Common myeloid progenitor, CD34-positive (primary cell): ENCODE measurements at regions not wholly inside any gene's neighbourhood (a gene's known extent, or its start where the extent isn't known, plus 50 kb on each side); places are given as distances from the start of the nearest gene placed in this dataset.

Experiments
- CTCF ChIA-PET: fragments of 350-600 bp; sonication (Branson Sonifier 250); formaldehyde crosslinking; loops from one replicate; lab custom pipeline; 2021; ENCODE audit warnings: antibody characterized with exemption; lab: Charles Lee
- POLR2A ChIA-PET: fragments of 350-600 bp; sonication (Branson Sonifier 250); formaldehyde crosslinking; loops from one replicate; lab custom pipeline; 2021; ENCODE audit warnings: antibody characterized with exemption; lab: Charles Lee
- DNase-seq, 3 donors: peaks; one replicate each; pipeline versions ENCODE4 v3.0.0 to v3.0.0-alpha.2; 2013
- H3K27ac ChIP-seq, 2 experiments: 1 replicate in 1 of 2; 2 replicates in 1 of 2; pipeline ENCODE4 v1.7.0; 2013; ENCODE audit warnings: inconsistent platforms in 2 of 2, low read length in 2 of 2, mild to moderate bottlenecking in 2 of 2, low read depth in 1 of 2, moderate library complexity in 1 of 2; ENCODE audit not compliant: severe bottlenecking in 2 of 2, insufficient read depth in 1 of 2, poor library complexity in 1 of 2
- H3K27me3 ChIP-seq, 5 experiments: replicated peaks in 2 of 5; 1 replicate in 3 of 5; 2 replicates in 2 of 5; pipeline versions ENCODE4 v1.6.1 to v1.7.0; 2013; ENCODE audit warnings: low read length in 4 of 5, mild to moderate bottlenecking in 2 of 5, moderate library complexity in 2 of 5, inconsistent platforms in 1 of 5; ENCODE audit not compliant: insufficient read depth in 5 of 5, control insufficient read depth in 4 of 5
- H3K36me3 ChIP-seq, 4 experiments: 1 replicate in 2 of 4; 2 replicates in 2 of 4; pipeline versions ENCODE4 v1.6.1 to v1.7.0; 2013; ENCODE audit warnings: low read length in 3 of 4, control low read depth in 1 of 4, mild to moderate bottlenecking in 1 of 4; ENCODE audit not compliant: control insufficient read depth in 4 of 4, insufficient read depth in 4 of 4
- H3K4me1 ChIP-seq, 4 experiments: 1 replicate in 3 of 4; 2 replicates in 1 of 4; pipeline versions ENCODE4 v1.6.1 to v1.7.1; 2013; ENCODE audit warnings: low read length in 3 of 4, mild to moderate bottlenecking in 3 of 4, control low read depth in 1 of 4, inconsistent platforms in 1 of 4, moderate library complexity in 1 of 4; ENCODE audit not compliant: control insufficient read depth in 4 of 4, insufficient read depth in 4 of 4; ENCODE audit errors: control extremely low read depth in 1 of 4
- H3K4me3 ChIP-seq, 7 experiments: 1 replicate in 4 of 7; 2 replicates in 3 of 7; pipeline versions ENCODE4 v1.5.1 to v1.7.0; 2013; ENCODE audit warnings: mild to moderate bottlenecking in 7 of 7, low read length in 6 of 7, moderate library complexity in 6 of 7, inconsistent platforms in 2 of 7, low read depth in 2 of 7, control low read depth in 1 of 7; ENCODE audit not compliant: insufficient read depth in 4 of 7, control insufficient read depth in 1 of 7; ENCODE audit errors: extremely low read depth in 1 of 7
- H3K9me3 ChIP-seq, 5 experiments: 1 replicate in 4 of 5; 2 replicates in 1 of 5; pipeline versions ENCODE4 v1.6.1 to v1.7.1; 2013; ENCODE audit warnings: low read length in 4 of 5, mild to moderate bottlenecking in 2 of 5, inconsistent platforms in 1 of 5, low read depth in 1 of 5, moderate library complexity in 1 of 5; ENCODE audit not compliant: control insufficient read depth in 4 of 5, insufficient read depth in 2 of 5; ENCODE audit errors: control extremely low read depth in 1 of 5
- WGBS: methylation state at CpG from one replicate; pipeline ENCODE4 v1.1.5; 2013; ENCODE audit not compliant: insufficient coverage; 5-methylcytosine and 5-hydroxymethylcytosine counted together

DNA sequence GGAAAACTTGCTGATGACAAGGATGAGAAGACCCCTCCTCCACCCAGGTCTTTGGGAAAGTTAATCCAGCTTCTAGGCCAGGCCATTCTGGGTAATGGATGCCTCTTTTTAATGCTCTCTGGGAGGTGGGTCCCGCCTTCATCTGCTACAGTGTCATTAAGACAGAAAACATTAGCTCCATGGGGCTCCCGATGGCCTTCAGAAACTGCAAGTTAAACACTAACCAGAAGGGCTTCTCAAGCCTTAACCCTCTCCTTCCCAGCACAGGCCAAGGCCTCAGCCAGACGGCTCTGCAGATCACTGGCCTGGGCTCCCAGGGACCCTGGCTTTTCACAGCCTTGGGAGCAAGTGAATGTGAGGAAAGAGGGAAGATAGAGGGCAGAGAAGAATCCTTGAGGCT, 364.9 kb downstream of the MATN1 start:
- WGBS: 53% methylated on average over 3 of the region's 3 CpGs
- H3K9me3 ChIP-seq: peaks cover 0 to 1% (median 0%) of the 10 kb centered on the region in 5 experiments
- no peak overlapping the region for H3K27ac ChIP-seq
- no peak overlapping the region for H3K4me3 ChIP-seq
- no peak for DNase-seq
- ChIA-PET POLR2A (interaction anchor here (0.6 kb wide), 1 partner anchor 22 kb away, joined by 3 read pairs; no protein-coding TSS in a partner anchor), CTCF (interaction anchor here (1.1 kb wide), 1 partner anchor 22 kb away, joined by 4 read pairs; no protein-coding TSS in a partner anchor)
- no peaks in the 10 kb centered on the region for H3K4me1 ChIP-seq
- H3K36me3 ChIP-seq: no peaks in the 10 kb centered on the region
- H3K27me3 ChIP-seq: peaks cover 0 to 16% (median 0%) of the 10 kb centered on the region in 5 experiments

DNA sequence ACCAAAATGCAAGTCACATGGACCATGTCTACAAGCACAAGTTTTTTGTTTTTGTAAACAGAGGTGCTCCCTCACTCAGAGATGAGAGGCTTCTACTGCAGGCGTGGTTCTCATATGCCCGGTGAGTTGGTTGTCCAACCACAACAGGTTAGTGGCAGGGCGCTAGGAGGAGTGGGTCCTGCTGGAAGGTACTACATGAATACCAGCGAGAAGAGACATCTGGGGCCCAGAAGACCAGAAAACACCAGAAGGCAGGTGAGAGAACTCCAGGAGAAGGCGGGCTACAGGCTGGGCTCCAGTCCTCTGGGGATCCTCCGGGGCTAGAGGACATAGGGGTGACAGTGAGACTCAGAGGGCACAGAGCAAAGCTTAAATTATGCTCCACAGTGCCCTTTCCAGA, 366.5 kb downstream of the MATN1 start:
- Histone ChIP-seq H3K36me3 (no peaks in the 10 kb centered on the region), H3K27me3 (peaks cover 0 to 8% (median 0%) of the 10 kb centered on the region in 5 experiments), H3K4me3 (no peak overlapping the region), H3K4me1 (no peaks in the 10 kb centered on the region), H3K9me3 (peaks cover 0 to 1% (median 0%) of the 10 kb centered on the region in 5 experiments), H3K27ac (no peak overlapping the region)
- no peak for DNase-seq
- 100% methylated on average over 6 of the region's 6 CpGs for WGBS
- CTCF ChIA-PET: no interaction called here
- POLR2A ChIA-PET: no interaction called here

DNA sequence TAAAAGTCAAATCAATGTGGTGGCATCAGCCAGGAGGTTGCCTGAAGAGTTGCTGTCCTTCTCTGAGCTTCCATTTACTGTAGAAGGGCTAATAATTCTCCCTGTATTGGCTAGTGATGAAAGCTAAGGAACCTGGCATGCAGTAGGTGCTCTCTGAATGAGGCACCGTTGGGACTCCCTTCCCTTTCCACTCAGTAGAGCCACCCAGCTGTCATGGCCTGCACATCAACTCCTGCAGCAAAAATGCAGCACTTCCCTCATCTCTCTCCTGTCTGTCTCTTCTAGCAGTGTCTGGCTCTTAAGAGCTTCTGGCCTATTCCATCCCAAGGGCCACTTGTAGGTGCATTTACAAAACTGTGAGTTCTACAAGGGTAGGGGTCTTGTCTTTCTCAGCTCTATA, 369.0 kb downstream of the MATN1 start:
- Histone ChIP-seq H3K9me3 (peaks cover 0 to 3% (median 0%) of the 10 kb centered on the region in 5 experiments), H3K36me3 (no peaks in the 10 kb centered on the region), H3K27ac (no peak overlapping the region), H3K27me3 (peaks cover 0 to 8% (median 0%) of the 10 kb centered on the region in 5 experiments), H3K4me1 (no peaks in the 10 kb centered on the region), H3K4me3 (no peak overlapping the region)
- POLR2A ChIA-PET: no interaction called here
- CTCF ChIA-PET: no interaction called here
- no peak for DNase-seq
- 33% methylated on average over 1 of the region's 1 CpG for WGBS

DNA sequence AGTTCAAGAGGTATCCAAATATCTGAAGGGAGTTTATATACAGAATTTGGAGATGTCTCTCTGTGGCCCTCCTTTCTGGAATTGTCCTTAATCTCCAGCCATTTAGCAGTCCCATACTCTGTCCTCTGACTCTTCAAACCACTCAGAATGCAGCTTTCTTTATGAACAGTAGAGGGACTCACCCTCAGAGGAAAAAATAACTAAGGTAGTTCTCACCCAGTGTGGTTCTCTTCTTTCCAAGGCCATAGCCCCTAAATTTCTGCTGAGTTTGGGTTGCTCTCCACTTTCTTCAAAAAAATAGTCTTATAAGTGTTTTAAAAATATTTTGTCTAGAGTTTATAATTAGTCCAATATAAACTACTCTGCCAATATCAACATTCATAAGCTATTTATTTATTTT, 369.7 kb downstream of the MATN1 start:
- ChIA-PET CTCF (interaction anchor here (1.2 kb wide), 1 partner anchor 26 kb away, joined by 3 read pairs; no protein-coding TSS in a partner anchor), POLR2A (no interaction called here)
- Histone ChIP-seq H3K4me3 (no peak overlapping the region), H3K36me3 (no peaks in the 10 kb centered on the region), H3K27me3 (peaks cover 0 to 6% (median 0%) of the 10 kb centered on the region in 5 experiments), H3K9me3 (peaks cover 0 to 7% (median 0%) of the 10 kb centered on the region in 5 experiments), H3K4me1 (no peaks in the 10 kb centered on the region), H3K27ac (no peak overlapping the region)
- DNase-seq: no peak

DNA sequence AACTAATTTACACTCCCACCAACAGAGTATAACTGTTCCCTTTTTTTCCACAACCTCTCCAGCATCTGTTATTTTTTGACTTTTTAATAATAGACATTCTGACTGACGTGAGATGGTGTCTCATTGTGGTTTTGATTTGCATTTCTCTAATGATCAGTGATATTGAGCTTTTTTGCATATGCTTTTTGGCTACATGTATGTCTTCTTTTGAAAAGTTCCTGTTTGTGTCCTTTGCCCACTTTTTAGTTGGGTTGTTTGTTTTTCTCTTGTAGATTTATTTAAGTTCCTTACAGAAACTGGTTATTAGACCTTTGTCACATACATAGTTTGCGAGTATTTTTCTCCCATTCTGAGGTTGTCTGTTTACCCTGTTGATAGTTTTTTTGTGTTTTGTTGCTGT, 375.2 kb downstream of the MATN1 start:
- Histone ChIP-seq H3K4me3 (no peak overlapping the region), H3K27ac (no peak overlapping the region), H3K27me3 (peaks cover 0 to 34% (median 2%) of the 10 kb centered on the region in 5 experiments), H3K9me3 (peaks cover 0 to 29% (median 6%) of the 10 kb centered on the region in 5 experiments), H3K4me1 (no peaks in the 10 kb centered on the region), H3K36me3 (no peaks in the 10 kb centered on the region)
- 100% methylated on average over 1 of the region's 2 CpGs for WGBS
- ChIA-PET POLR2A (no interaction called here), CTCF (interaction anchor here (1.2 kb wide), 1 partner anchor 32 kb away, joined by 3 read pairs; no protein-coding TSS in a partner anchor)
- DNase-seq: no peak

DNA sequence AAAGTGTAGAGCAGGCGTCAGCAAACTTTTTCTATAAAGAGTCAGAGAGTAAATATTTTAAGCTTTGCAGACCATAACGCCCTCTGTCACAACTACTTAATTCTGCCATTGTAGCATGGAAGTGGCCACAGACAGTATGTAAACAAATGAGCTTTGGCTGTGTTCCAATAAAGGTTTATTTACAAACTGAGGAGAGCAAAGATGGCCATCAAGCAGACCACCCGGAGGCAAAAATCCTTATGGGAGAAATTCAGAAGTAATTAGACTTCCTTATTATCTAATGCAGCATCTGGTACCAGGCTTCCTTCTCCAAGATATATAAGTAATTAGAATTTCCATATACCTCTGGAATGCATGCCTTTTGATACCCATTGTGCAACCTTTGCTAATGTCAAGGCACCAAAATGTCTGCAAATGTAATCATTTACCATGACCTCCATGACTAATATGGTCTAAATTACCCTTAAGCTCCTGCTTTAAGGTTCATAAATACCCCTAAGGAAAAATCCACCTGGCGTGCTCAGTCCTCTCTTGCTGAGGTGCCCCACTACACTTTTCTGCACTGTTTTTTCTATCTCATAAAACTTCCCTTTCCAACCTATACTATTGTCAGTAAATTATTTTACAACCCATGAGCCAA, 377.8 kb downstream of the MATN1 start:
- WGBS: 100% methylated on average over 3 of the region's 4 CpGs
- ChIA-PET CTCF (no interaction called here), POLR2A (no interaction called here)
- Histone ChIP-seq H3K4me3 (peak overlapping the region in 1 of 7 experiments; percentile 11), H3K9me3 (peaks cover 0 to 31% (median 6%) of the 10 kb centered on the region in 5 experiments), H3K27me3 (peaks cover 2 to 53% (median 3%) of the 10 kb centered on the region in 5 experiments), H3K4me1 (no peaks in the 10 kb centered on the region), H3K27ac (no peak overlapping the region), H3K36me3 (no peaks in the 10 kb centered on the region)
- DNase-seq: no peak

DNA sequence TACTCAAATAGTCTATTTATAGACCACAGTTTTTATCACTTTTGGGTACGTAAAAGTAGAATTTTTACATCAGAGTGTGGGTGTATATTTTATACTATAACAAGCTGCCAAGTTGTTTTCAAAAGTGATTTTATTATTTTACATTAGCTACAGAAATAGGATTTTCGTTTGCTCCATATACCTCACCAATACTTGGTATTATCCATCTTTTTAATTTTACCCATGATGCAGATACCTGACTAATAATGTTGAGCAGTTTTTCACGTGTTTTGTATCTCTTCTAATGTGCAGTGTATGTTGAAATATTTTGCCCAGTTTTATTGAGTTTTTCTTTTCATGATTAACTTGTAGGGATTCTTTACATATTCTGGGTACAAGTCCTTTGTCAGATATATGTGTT, 379.8 kb downstream of the MATN1 start:
- CTCF ChIA-PET: no interaction called here
- no peak for DNase-seq
- POLR2A ChIA-PET: no interaction called here
- no peak overlapping the region for H3K27ac ChIP-seq
- H3K27me3 ChIP-seq: peaks cover 2 to 58% (median 3%) of the 10 kb centered on the region in 5 experiments
- no peaks in the 10 kb centered on the region for H3K4me1 ChIP-seq
- no peak overlapping the region for H3K4me3 ChIP-seq
- peaks cover 0 to 23% (median 6%) of the 10 kb centered on the region in 5 experiments for H3K9me3 ChIP-seq
- no CpG with 5 or more reads among the region's 3 CpGs for WGBS
- H3K36me3 ChIP-seq: no peaks in the 10 kb centered on the region
